ENCODE measurements at regions not wholly inside any gene's neighbourhood (a gene's known extent, or its start where the extent isn't known, plus 50 kb on each side); places are given as distances from the start of the nearest gene placed in this dataset.
"Not testable (repeated sequence)": the region's sequence is repeated elsewhere in the genome, so short reads cannot be mapped to it uniquely, and the experiment has no call there.

GRCh38 chr9:3740690-3741419, 215.1 kb upstream of the RFX3 start:
- Mint-ChIP-seq H3K36me3 (ENCODE audit: low read depth, unreplicated experiment) (no peaks in the 10 kb centered on the region), H3K27ac (ENCODE audit: unreplicated experiment) (no peak overlapping the region), H3K27me3 (ENCODE audit: unreplicated experiment) (peaks cover 2% of the 10 kb centered on the region), H3K4me3 (ENCODE audit: unreplicated experiment) (no peak overlapping the region), H3K4me1 (ENCODE audit: unreplicated experiment) (no peaks in the 10 kb centered on the region), H3K9me3 (ENCODE audit: unreplicated experiment) (no peaks in the 10 kb centered on the region)
- DNase-seq (ENCODE audit: low spot score), result no peak
- TF ChIP-seq CTCF (IDR thresholded peaks at IDR 0.05; ENCODE audit: unreplicated experiment), result no peak

GRCh38 chr9:3736161-3736560, 210.4 kb upstream of the RFX3 start:
- no peak for TF ChIP-seq CTCF (IDR thresholded peaks at IDR 0.05; ENCODE audit: unreplicated experiment)
- Mint-ChIP-seq H3K4me1 (ENCODE audit: unreplicated experiment) (peaks cover 2% of the 10 kb centered on the region), H3K4me3 (ENCODE audit: unreplicated experiment) (no peak overlapping the region), H3K27ac (ENCODE audit: unreplicated experiment) (no peak overlapping the region), H3K36me3 (ENCODE audit: low read depth, unreplicated experiment) (no peaks in the 10 kb centered on the region), H3K27me3 (ENCODE audit: unreplicated experiment) (peaks cover 2% of the 10 kb centered on the region), H3K9me3 (ENCODE audit: unreplicated experiment) (no peaks in the 10 kb centered on the region)
- no peak for DNase-seq (ENCODE audit: low spot score)

GRCh38 chr9:3735251-3735650, 209.4 kb upstream of the RFX3 start:
- no peaks in the 10 kb centered on the region for H3K36me3 Mint-ChIP-seq (ENCODE audit: low read depth, unreplicated experiment)
- H3K27ac Mint-ChIP-seq (ENCODE audit: unreplicated experiment), result no peak overlapping the region
- no peak for DNase-seq (ENCODE audit: low spot score)
- H3K4me1 Mint-ChIP-seq (ENCODE audit: unreplicated experiment), result peaks cover 2% of the 10 kb centered on the region
- H3K27me3 Mint-ChIP-seq (ENCODE audit: unreplicated experiment), result peaks cover 2% of the 10 kb centered on the region
- H3K9me3 Mint-ChIP-seq (ENCODE audit: unreplicated experiment), result no peaks in the 10 kb centered on the region
- H3K4me3 Mint-ChIP-seq (ENCODE audit: unreplicated experiment), result no peak overlapping the region
- no peak for TF ChIP-seq CTCF (IDR thresholded peaks at IDR 0.05; ENCODE audit: unreplicated experiment)

DNA sequence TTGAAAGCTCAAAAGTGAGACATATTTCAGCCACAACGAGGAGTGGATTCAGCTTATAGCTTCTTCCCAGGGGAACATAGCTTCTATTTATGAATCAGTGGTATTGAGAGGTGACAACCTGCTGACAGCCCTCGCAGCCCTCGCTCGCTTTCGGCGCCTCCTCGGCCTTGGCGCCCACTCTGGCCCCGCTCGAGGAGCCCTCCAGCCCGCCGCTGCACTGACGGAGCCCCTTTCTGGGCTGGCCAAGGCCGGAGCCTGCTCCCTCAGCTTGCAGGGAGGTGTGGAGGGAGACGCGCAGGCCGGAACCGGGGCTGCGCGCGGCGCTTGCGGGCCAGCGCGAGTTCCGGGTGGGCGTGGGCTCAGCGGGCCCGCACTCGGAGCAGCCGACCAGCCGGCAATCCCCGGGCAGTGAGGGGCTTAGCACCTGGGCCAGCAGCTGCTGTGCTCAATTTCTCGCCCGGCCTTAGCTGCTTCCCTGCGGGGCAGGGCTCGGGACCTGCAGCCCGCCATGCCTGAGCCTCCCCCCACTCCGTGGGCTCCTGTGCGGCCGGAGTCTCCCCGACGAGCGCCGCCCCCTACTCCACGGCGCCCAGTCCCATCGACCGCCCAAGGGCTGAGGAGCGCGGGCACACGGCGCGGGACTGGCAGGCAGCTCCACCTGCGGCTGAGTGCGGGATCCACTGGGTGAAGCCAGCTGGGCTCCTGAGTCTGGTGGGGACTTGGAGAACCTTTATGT, 207.9 kb upstream of the RFX3 start:
- H3K4me1 Mint-ChIP-seq (ENCODE audit: unreplicated experiment); H3K27me3 Mint-ChIP-seq (ENCODE audit: unreplicated experiment); H3K4me3 Mint-ChIP-seq (ENCODE audit: unreplicated experiment); DNase-seq (ENCODE audit: low spot score); H3K27ac Mint-ChIP-seq (ENCODE audit: unreplicated experiment); H3K9me3 Mint-ChIP-seq (ENCODE audit: unreplicated experiment); H3K36me3 Mint-ChIP-seq (ENCODE audit: low read depth, unreplicated experiment): not testable (repeated sequence)

DNA sequence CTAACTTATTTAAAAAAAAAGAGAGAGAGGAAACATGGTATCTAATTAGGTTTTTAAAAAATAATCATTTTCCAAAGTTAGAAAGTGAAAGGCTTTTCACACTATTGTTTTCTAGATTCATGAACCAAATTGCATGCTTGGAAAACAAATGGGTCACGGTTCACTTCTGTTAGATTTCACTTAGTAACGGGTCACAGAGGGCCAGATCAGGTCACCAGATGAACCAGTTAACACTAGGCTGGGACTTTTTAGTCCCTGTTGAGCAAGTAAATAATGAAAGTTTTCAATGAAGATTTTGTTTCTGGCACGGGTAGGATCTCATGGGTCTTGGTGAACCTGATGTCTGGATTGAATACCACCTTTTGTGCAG, 207.2 kb upstream of the RFX3 start:
- H3K27me3 Mint-ChIP-seq (ENCODE audit: unreplicated experiment), result peaks cover 2% of the 10 kb centered on the region
- H3K4me1 Mint-ChIP-seq (ENCODE audit: unreplicated experiment), result peaks cover 2% of the 10 kb centered on the region
- no peaks in the 10 kb centered on the region for H3K9me3 Mint-ChIP-seq (ENCODE audit: unreplicated experiment)
- no peak for TF ChIP-seq CTCF (IDR thresholded peaks at IDR 0.05; ENCODE audit: unreplicated experiment)
- H3K27ac Mint-ChIP-seq (ENCODE audit: unreplicated experiment), result no peak overlapping the region
- DNase-seq (ENCODE audit: low spot score), result no peak
- no peak overlapping the region for H3K4me3 Mint-ChIP-seq (ENCODE audit: unreplicated experiment)
- no peaks in the 10 kb centered on the region for H3K36me3 Mint-ChIP-seq (ENCODE audit: low read depth, unreplicated experiment)

All from endothelial cell (in vitro differentiated cells).